Fibroblast of lung (primary cell): ENCODE measurements at regions not wholly inside any gene's neighbourhood (a gene's known extent, or its start where the extent isn't known, plus 50 kb on each side); places are given as distances from the start of the nearest gene placed in this dataset.

Source experiments
- EZH2 ChIP-seq: IDR thresholded peaks from 2 replicates; pipeline ENCODE4 v1.5.1; 2012; ENCODE audit warnings: low read length, control low read depth, mild to moderate bottlenecking; ENCODE audit errors: missing control alignments
- TF ChIP-seq, protein P1 (sequence below), 2 donors: IDR thresholded peaks in 1 of 2; conservative IDR thresholded peaks in 1 of 2; 1 replicate in 1 of 2; 2 replicates in 1 of 2; pipeline ENCODE4 v1.5.1; 2011 to 2012; ENCODE audit warnings: low read length in 2 of 2, control low read depth in 1 of 2, inconsistent platforms in 1 of 2, low read depth in 1 of 2, mild to moderate bottlenecking in 1 of 2

GRCh38 chrY:19066447-19067190 lies 293.1 kb upstream of the HSFY2 start:
- TF ChIP-seq, protein P1, sequence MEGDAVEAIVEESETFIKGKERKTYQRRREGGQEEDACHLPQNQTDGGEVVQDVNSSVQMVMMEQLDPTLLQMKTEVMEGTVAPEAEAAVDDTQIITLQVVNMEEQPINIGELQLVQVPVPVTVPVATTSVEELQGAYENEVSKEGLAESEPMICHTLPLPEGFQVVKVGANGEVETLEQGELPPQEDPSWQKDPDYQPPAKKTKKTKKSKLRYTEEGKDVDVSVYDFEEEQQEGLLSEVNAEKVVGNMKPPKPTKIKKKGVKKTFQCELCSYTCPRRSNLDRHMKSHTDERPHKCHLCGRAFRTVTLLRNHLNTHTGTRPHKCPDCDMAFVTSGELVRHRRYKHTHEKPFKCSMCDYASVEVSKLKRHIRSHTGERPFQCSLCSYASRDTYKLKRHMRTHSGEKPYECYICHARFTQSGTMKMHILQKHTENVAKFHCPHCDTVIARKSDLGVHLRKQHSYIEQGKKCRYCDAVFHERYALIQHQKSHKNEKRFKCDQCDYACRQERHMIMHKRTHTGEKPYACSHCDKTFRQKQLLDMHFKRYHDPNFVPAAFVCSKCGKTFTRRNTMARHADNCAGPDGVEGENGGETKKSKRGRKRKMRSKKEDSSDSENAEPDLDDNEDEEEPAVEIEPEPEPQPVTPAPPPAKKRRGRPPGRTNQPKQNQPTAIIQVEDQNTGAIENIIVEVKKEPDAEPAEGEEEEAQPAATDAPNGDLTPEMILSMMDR (conservative IDR thresholded peaks at IDR 0.05 in 1 of 2, IDR thresholded peaks at IDR 0.05 in 1 of 2; ENCODE audit: low read depth in 1 of 2, low read length in 2 of 2): no peak
- no peak for TF ChIP-seq EZH2
